ENCODE measurements at regions not wholly inside any gene's neighbourhood (a gene's known extent, or its start where the extent isn't known, plus 50 kb on each side); places are given as distances from the start of the nearest gene placed in this dataset.
A peak's percentile ranks its signal among the peaks of the same experiment; 100 is the strongest.
"Not testable (repeated sequence)": the region's sequence is repeated elsewhere in the genome, so short reads cannot be mapped to it uniquely, and the experiment has no call there.

GRCh38 chr1:148261684-148262083 is 109.6 kb upstream of the NBPF11 start:
- POLR2A ChIA-PET; ATAC-seq; H3K27ac ChIP-seq (ENCODE audit: low read length); H3K36me3 ChIP-seq (ENCODE audit: control insufficient read depth, insufficient read depth, low read length); H3K9me3 ChIP-seq (ENCODE audit: control insufficient read depth, insufficient read depth, low read depth, low read length); H3K4me3 ChIP-seq (ENCODE audit: low read depth in 2 of 2, low read length in 2 of 2); H3K27me3 ChIP-seq (ENCODE audit: control insufficient read depth, insufficient read depth, low read length); H3K4me1 ChIP-seq (ENCODE audit: control insufficient read depth, insufficient read depth, low read length); CTCF ChIA-PET; DNase-seq (ENCODE audit: low read depth, low spot score); BruUV-seq (replicated peaks); in situ Hi-C loops (cut with HindIII; ENCODE audit: low pct_unique_long_range_greater_than_20kb, low sequenced_read_pairs): not testable (repeated sequence)
- intact Hi-C loops (cut with micrococcal nuclease; ENCODE audit: unreplicated experiment) = loop anchor here (5.0 kb wide), 1 partner anchor 71 kb away; no protein-coding TSS in a partner anchor

GRCh38 chr1:148257886-148258285 is 105.8 kb upstream of the NBPF11 start:
- POLR2A ChIA-PET; H3K36me3 ChIP-seq (ENCODE audit: control insufficient read depth, insufficient read depth, low read length); H3K27me3 ChIP-seq (ENCODE audit: control insufficient read depth, insufficient read depth, low read length); H3K9me3 ChIP-seq (ENCODE audit: control insufficient read depth, insufficient read depth, low read depth, low read length); H3K4me1 ChIP-seq (ENCODE audit: control insufficient read depth, insufficient read depth, low read length); CTCF ChIA-PET; intact Hi-C loops (cut with micrococcal nuclease; ENCODE audit: unreplicated experiment); DNase-seq (ENCODE audit: low read depth, low spot score); in situ Hi-C loops (cut with HindIII; ENCODE audit: low pct_unique_long_range_greater_than_20kb, low sequenced_read_pairs); H3K27ac ChIP-seq (ENCODE audit: low read length); ATAC-seq; H3K4me3 ChIP-seq (ENCODE audit: low read depth in 2 of 2, low read length in 2 of 2); BruUV-seq (replicated peaks): not testable (repeated sequence)

- CTCF ChIA-PET; intact Hi-C loops (cut with micrococcal nuclease; ENCODE audit: unreplicated experiment); H3K27me3 ChIP-seq (ENCODE audit: control insufficient read depth, insufficient read depth, low read length); H3K9me3 ChIP-seq (ENCODE audit: control insufficient read depth, insufficient read depth, low read depth, low read length); H3K27ac ChIP-seq (ENCODE audit: low read length); H3K4me1 ChIP-seq (ENCODE audit: control insufficient read depth, insufficient read depth, low read length); DNase-seq (ENCODE audit: low read depth, low spot score); in situ Hi-C loops (cut with HindIII; ENCODE audit: low pct_unique_long_range_greater_than_20kb, low sequenced_read_pairs); H3K36me3 ChIP-seq (ENCODE audit: control insufficient read depth, insufficient read depth, low read length); BruUV-seq (replicated peaks); POLR2A ChIA-PET: not testable (repeated sequence)
- peak; percentile 94 for ATAC-seq
- H3K4me3 ChIP-seq (ENCODE audit: low read depth in 2 of 2, low read length in 2 of 2) = 0 out of 4 replicates have a peak overlapping the region, but pooled peaks of 1 of the 2 experiments have one; percentile 11
- TF ChIP-seq CTCF (IDR thresholded peaks at IDR 0.05) = peak; percentile 83
Observed at GRCh38 chr1:148254611-148255429, 102.7 kb upstream of the NBPF11 start.

- H3K36me3 ChIP-seq (ENCODE audit: control insufficient read depth, insufficient read depth, low read length); CTCF ChIA-PET; POLR2A ChIA-PET; ATAC-seq; H3K27me3 ChIP-seq (ENCODE audit: control insufficient read depth, insufficient read depth, low read length); H3K9me3 ChIP-seq (ENCODE audit: control insufficient read depth, insufficient read depth, low read depth, low read length); H3K4me3 ChIP-seq (ENCODE audit: low read depth in 2 of 2, low read length in 2 of 2); H3K4me1 ChIP-seq (ENCODE audit: control insufficient read depth, insufficient read depth, low read length); H3K27ac ChIP-seq (ENCODE audit: low read length); intact Hi-C loops (cut with micrococcal nuclease; ENCODE audit: unreplicated experiment); DNase-seq (ENCODE audit: low read depth, low spot score); in situ Hi-C loops (cut with HindIII; ENCODE audit: low pct_unique_long_range_greater_than_20kb, low sequenced_read_pairs); BruUV-seq (replicated peaks): not testable (repeated sequence)
Observed at GRCh38 chr1:148253808-148254207, 101.7 kb upstream of the NBPF11 start.

- H3K4me3 ChIP-seq (ENCODE audit: low read depth in 2 of 2, low read length in 2 of 2); H3K27me3 ChIP-seq (ENCODE audit: control insufficient read depth, insufficient read depth, low read length); H3K9me3 ChIP-seq (ENCODE audit: control insufficient read depth, insufficient read depth, low read depth, low read length); CTCF ChIA-PET; intact Hi-C loops (cut with micrococcal nuclease; ENCODE audit: unreplicated experiment); ATAC-seq; POLR2A ChIA-PET; H3K27ac ChIP-seq (ENCODE audit: low read length); BruUV-seq (replicated peaks); H3K36me3 ChIP-seq (ENCODE audit: control insufficient read depth, insufficient read depth, low read length); in situ Hi-C loops (cut with HindIII; ENCODE audit: low pct_unique_long_range_greater_than_20kb, low sequenced_read_pairs); DNase-seq (ENCODE audit: low read depth, low spot score); H3K4me1 ChIP-seq (ENCODE audit: control insufficient read depth, insufficient read depth, low read length): not testable (repeated sequence)
Observed at GRCh38 chr1:148248798-148249197, 96.7 kb upstream of the NBPF11 start.

- H3K4me1 ChIP-seq (ENCODE audit: control insufficient read depth, insufficient read depth, low read length); CTCF ChIA-PET; BruUV-seq (replicated peaks); H3K4me3 ChIP-seq (ENCODE audit: low read depth in 2 of 2, low read length in 2 of 2); H3K9me3 ChIP-seq (ENCODE audit: control insufficient read depth, insufficient read depth, low read depth, low read length); intact Hi-C loops (cut with micrococcal nuclease; ENCODE audit: unreplicated experiment); H3K27me3 ChIP-seq (ENCODE audit: control insufficient read depth, insufficient read depth, low read length); H3K27ac ChIP-seq (ENCODE audit: low read length); ATAC-seq; in situ Hi-C loops (cut with HindIII; ENCODE audit: low pct_unique_long_range_greater_than_20kb, low sequenced_read_pairs); H3K36me3 ChIP-seq (ENCODE audit: control insufficient read depth, insufficient read depth, low read length); DNase-seq (ENCODE audit: low read depth, low spot score); POLR2A ChIA-PET: not testable (repeated sequence)
Observed at GRCh38 chr1:148246258-148246861, 94.3 kb upstream of the NBPF11 start.

- CTCF ChIA-PET; H3K9me3 ChIP-seq (ENCODE audit: control insufficient read depth, insufficient read depth, low read depth, low read length); BruUV-seq (replicated peaks); POLR2A ChIA-PET; H3K4me3 ChIP-seq (ENCODE audit: low read depth in 2 of 2, low read length in 2 of 2); ATAC-seq; H3K36me3 ChIP-seq (ENCODE audit: control insufficient read depth, insufficient read depth, low read length); H3K27me3 ChIP-seq (ENCODE audit: control insufficient read depth, insufficient read depth, low read length); in situ Hi-C loops (cut with HindIII; ENCODE audit: low pct_unique_long_range_greater_than_20kb, low sequenced_read_pairs); DNase-seq (ENCODE audit: low read depth, low spot score); intact Hi-C loops (cut with micrococcal nuclease; ENCODE audit: unreplicated experiment); H3K27ac ChIP-seq (ENCODE audit: low read length); H3K4me1 ChIP-seq (ENCODE audit: control insufficient read depth, insufficient read depth, low read length): not testable (repeated sequence)
Observed at GRCh38 chr1:148245843-148246242, 93.8 kb upstream of the NBPF11 start.
